IPS DF 6.9 (cell line): ENCODE measurements at regions not wholly inside any gene's neighbourhood (a gene's known extent, or its start where the extent isn't known, plus 50 kb on each side); places are given as distances from the start of the nearest gene placed in this dataset.
A peak's percentile ranks its signal among the peaks of the same experiment; 100 is the strongest.
"Not testable (repeated sequence)": the region's sequence is repeated elsewhere in the genome, so short reads cannot be mapped to it uniquely, and the experiment has no call there.

Experiments
- DNase-seq: peaks from one replicate; pipeline ENCODE4 v3.0.0-alpha.2; 2013; ENCODE audit warnings: low read depth, low spot score
- H3K27ac ChIP-seq: one replicate; pipeline ENCODE4 v1.5.1; 2013; ENCODE audit warnings: low read length, control low read depth
- H3K27me3 ChIP-seq: 2 replicates; pipeline ENCODE4 v1.6.1; 2013; ENCODE audit warnings: mild to moderate bottlenecking, low read length; ENCODE audit not compliant: control insufficient read depth, insufficient read depth
- H3K36me3 ChIP-seq: 2 replicates; pipeline ENCODE4 v1.6.1; 2013; ENCODE audit warnings: low read length; ENCODE audit not compliant: control insufficient read depth, insufficient read depth
- H3K4me1 ChIP-seq: 2 replicates; pipeline ENCODE4 v1.6.1; 2013; ENCODE audit warnings: low read length; ENCODE audit not compliant: control insufficient read depth, insufficient read depth
- H3K4me3 ChIP-seq: 2 replicates; pipeline ENCODE4 v1.5.1; 2013; ENCODE audit warnings: mild to moderate bottlenecking, low read length
- H3K9me3 ChIP-seq: 2 replicates; pipeline ENCODE4 v1.6.1; 2013; ENCODE audit warnings: low read length, inconsistent platforms; ENCODE audit not compliant: control insufficient read depth, insufficient read depth
- WGBS: extraction: QIAGEN DNeasy Blood & Tissue Kit; methylation state at CpG from one replicate; pipeline ENCODE4 v1.1.7; 2013; ENCODE audit warnings: mixed read lengths, missing lambda C conversion rate; ENCODE audit not compliant: insufficient read length, insufficient coverage; 5-methylcytosine and 5-hydroxymethylcytosine counted together

GRCh38 chr13:39931505-39931904, 276.0 kb downstream of the COG6 start:
- Histone ChIP-seq H3K9me3 (no peaks in the 10 kb centered on the region), H3K4me1 (no peaks in the 10 kb centered on the region), H3K27ac (no peak overlapping the region), H3K36me3 (no peaks in the 10 kb centered on the region), H3K27me3 (no peaks in the 10 kb centered on the region), H3K4me3 (no peak overlapping the region)
- no CpG with 5 or more reads among the region's 2 CpGs for WGBS
- DNase-seq, result no peak

- not testable (repeated sequence) for H3K27me3 ChIP-seq, DNase-seq, H3K4me1 ChIP-seq, H3K27ac ChIP-seq, H3K4me3 ChIP-seq, H3K9me3 ChIP-seq, H3K36me3 ChIP-seq
- no CpG with 5 or more reads among the region's 2 CpGs for WGBS
These were observed 277.1 kb downstream of the COG6 start for GRCh38 chr13:39932514-39932913.

- H3K36me3 ChIP-seq, result no peaks in the 10 kb centered on the region
These were observed 279.7 kb downstream of the COG6 start for GRCh38 chr13:39935155-39935554.

GRCh38 chr13:39938596-39938995, 283.1 kb downstream of the COG6 start:
- WGBS, result no CpG with 5 or more reads among the region's 2 CpGs
- H3K36me3 ChIP-seq, result no peaks in the 10 kb centered on the region
- H3K27ac ChIP-seq, result no peak overlapping the region
- no peak overlapping the region for H3K4me3 ChIP-seq
- no peaks in the 10 kb centered on the region for H3K4me1 ChIP-seq
- no peak for DNase-seq
- no peaks in the 10 kb centered on the region for H3K27me3 ChIP-seq
- no peaks in the 10 kb centered on the region for H3K9me3 ChIP-seq

More at GRCh38 chr13:39935155-39935554, 279.7 kb downstream of the COG6 start:
- H3K4me1 ChIP-seq, result no peaks in the 10 kb centered on the region
- H3K27ac ChIP-seq, result no peak overlapping the region
- DNase-seq, result no peak
- no peaks in the 10 kb centered on the region for H3K27me3 ChIP-seq
- no peaks in the 10 kb centered on the region for H3K9me3 ChIP-seq
- no peak overlapping the region for H3K4me3 ChIP-seq
- WGBS, result no CpG with 5 or more reads among the region's 1 CpG

- no CpG with 5 or more reads among the region's 5 CpGs for WGBS
- H3K27ac ChIP-seq, result no peak overlapping the region
- peaks cover 2% of the 10 kb centered on the region for H3K4me1 ChIP-seq
- DNase-seq, result no peak
- no peaks in the 10 kb centered on the region for H3K27me3 ChIP-seq
- H3K4me3 ChIP-seq, result no peak overlapping the region
- no peaks in the 10 kb centered on the region for H3K36me3 ChIP-seq
- no peaks in the 10 kb centered on the region for H3K9me3 ChIP-seq
These were observed 285.8 kb downstream of the COG6 start for GRCh38 chr13:39941236-39941635.

- no CpG with 5 or more reads among the region's 8 CpGs for WGBS
- H3K27ac ChIP-seq, result no peak overlapping the region
- no peak for DNase-seq
- H3K9me3 ChIP-seq, result no peaks in the 10 kb centered on the region
- no peak overlapping the region for H3K4me3 ChIP-seq
- no peaks in the 10 kb centered on the region for H3K27me3 ChIP-seq
- peaks cover 2% of the 10 kb centered on the region for H3K4me1 ChIP-seq
- no peaks in the 10 kb centered on the region for H3K36me3 ChIP-seq
These were observed 286.6 kb downstream of the COG6 start for GRCh38 chr13:39941911-39942551.

GRCh38 chr13:39942552-39943273, 287.3 kb downstream of the COG6 start:
- H3K27me3 ChIP-seq, result no peaks in the 10 kb centered on the region
- H3K4me1 ChIP-seq, result peaks cover 2% of the 10 kb centered on the region
- WGBS, result no CpG with 5 or more reads among the region's 12 CpGs
- peak; percentile 67 for DNase-seq
- no peak overlapping the region for H3K27ac ChIP-seq
- H3K9me3 ChIP-seq, result no peaks in the 10 kb centered on the region
- H3K36me3 ChIP-seq, result no peaks in the 10 kb centered on the region
- no peak overlapping the region for H3K4me3 ChIP-seq

GRCh38 chr13:39943711-39944110, 288.2 kb downstream of the COG6 start:
- Histone ChIP-seq H3K27ac (no peak overlapping the region), H3K27me3 (no peaks in the 10 kb centered on the region), H3K9me3 (no peaks in the 10 kb centered on the region), H3K4me1 (peaks cover 2% of the 10 kb centered on the region), H3K4me3 (no peak overlapping the region), H3K36me3 (no peaks in the 10 kb centered on the region)
- no CpG with 5 or more reads among the region's 6 CpGs for WGBS
- DNase-seq, result no peak

- no peak overlapping the region for H3K4me3 ChIP-seq
- DNase-seq, result no peak
- WGBS, result no CpG with 5 or more reads among the region's 4 CpGs
- H3K27ac ChIP-seq, result no peak overlapping the region
- H3K27me3 ChIP-seq, result no peaks in the 10 kb centered on the region
- no peaks in the 10 kb centered on the region for H3K9me3 ChIP-seq
- H3K36me3 ChIP-seq, result no peaks in the 10 kb centered on the region
- H3K4me1 ChIP-seq, result peaks cover 2% of the 10 kb centered on the region
These were observed 289.8 kb downstream of the COG6 start for GRCh38 chr13:39945226-39945625.

GRCh38 chr13:39946769-39947168, 291.3 kb downstream of the COG6 start:
- no peak for DNase-seq
- no CpG with 5 or more reads among the region's 1 CpG for WGBS
- Histone ChIP-seq H3K4me1 (peaks cover 2% of the 10 kb centered on the region), H3K4me3 (no peak overlapping the region), H3K27me3 (no peaks in the 10 kb centered on the region), H3K36me3 (no peaks in the 10 kb centered on the region), H3K9me3 (no peaks in the 10 kb centered on the region), H3K27ac (no peak overlapping the region)

GRCh38 chr13:39951301-39951700, 295.8 kb downstream of the COG6 start:
- Histone ChIP-seq H3K4me1 (no peaks in the 10 kb centered on the region), H3K36me3 (no peaks in the 10 kb centered on the region), H3K27ac (no peak overlapping the region), H3K4me3 (no peak overlapping the region), H3K9me3 (no peaks in the 10 kb centered on the region), H3K27me3 (no peaks in the 10 kb centered on the region)
- no CpG with 5 or more reads among the region's 3 CpGs for WGBS
- DNase-seq, result no peak
